H9 (cell line): ENCODE measurements at regions not wholly inside any gene's neighbourhood (a gene's known extent, or its start where the extent isn't known, plus 50 kb on each side); places are given as distances from the start of the nearest gene placed in this dataset.

ENCODE experiments used
- DNase-seq: peaks from one replicate; pipeline ENCODE4 v3.0.0-alpha.2; 2017
- H2AFZ ChIP-seq: one replicate; pipeline ENCODE4 v1.6.1; 2013; ENCODE audit warnings: mild to moderate bottlenecking, low read length, control low read depth, moderate library complexity
- H2AK5ac ChIP-seq: 2 replicates; pipeline ENCODE4 v1.6.1; 2013; ENCODE audit warnings: low read length, control low read depth, mixed read lengths; ENCODE audit not compliant: insufficient read length
- H2BK120ac ChIP-seq: one replicate; pipeline ENCODE4 v1.6.1; 2013; ENCODE audit warnings: low read depth, mild to moderate bottlenecking, low read length, control low read depth, inconsistent platforms; ENCODE audit not compliant: poor library complexity, severe bottlenecking
- H2BK12ac ChIP-seq: 2 replicates; pipeline ENCODE4 v1.6.1; 2013; ENCODE audit warnings: low read length, control low read depth, mixed read lengths, low read depth; ENCODE audit not compliant: insufficient read length
- H2BK15ac ChIP-seq: 2 replicates; pipeline ENCODE4 v1.6.1; 2013; ENCODE audit warnings: low read depth, low read length, control low read depth
- H2BK20ac ChIP-seq: one replicate; pipeline ENCODE4 v1.6.1; 2013; ENCODE audit warnings: low read depth, mild to moderate bottlenecking, low read length, control low read depth, inconsistent platforms; ENCODE audit not compliant: poor library complexity, severe bottlenecking
- H2BK5ac ChIP-seq: 2 replicates; pipeline ENCODE4 v1.6.1; 2013; ENCODE audit warnings: low read length, control low read depth, mixed read lengths; ENCODE audit not compliant: insufficient read length
- H3K14ac ChIP-seq: 2 replicates; pipeline ENCODE4 v1.6.1; 2013; ENCODE audit warnings: low read length, control low read depth; ENCODE audit not compliant: insufficient read depth
- H3K18ac ChIP-seq: 2 replicates; pipeline ENCODE4 v1.6.1; 2013; ENCODE audit warnings: low read depth, mild to moderate bottlenecking, mixed read lengths, low read length, control low read depth; ENCODE audit not compliant: insufficient read length
- H3K23ac ChIP-seq: 2 replicates; pipeline ENCODE4 v1.6.1; 2013; ENCODE audit warnings: low read length, control low read depth, mixed read lengths, low read depth; ENCODE audit not compliant: insufficient read length
- H3K23me2 ChIP-seq: 2 replicates; pipeline ENCODE4 v1.6.1; 2013; ENCODE audit warnings: low read depth, mild to moderate bottlenecking, mixed read lengths, low read length, control low read depth; ENCODE audit not compliant: insufficient read length, poor library complexity, severe bottlenecking
- H3K27ac ChIP-seq: 2 replicates; pipeline ENCODE4 v1.5.1; 2013; ENCODE audit warnings: low read length, control low read depth, mixed read lengths, low read depth; ENCODE audit not compliant: insufficient read length
- H3K27me3 ChIP-seq: 2 replicates; pipeline ENCODE4 v1.6.1; 2013; ENCODE audit warnings: low read length, control low read depth, inconsistent platforms; ENCODE audit not compliant: insufficient read depth
- H3K4ac ChIP-seq: 2 replicates; pipeline ENCODE4 v1.6.1; 2013; ENCODE audit warnings: low read depth, mild to moderate bottlenecking, control low read depth, inconsistent platforms, low read length, moderate library complexity
- H3K4me1 ChIP-seq: 2 replicates; pipeline ENCODE4 v1.6.1; 2013; ENCODE audit warnings: low read length, control low read depth, inconsistent platforms; ENCODE audit not compliant: insufficient read depth
- H3K4me2 ChIP-seq: 2 replicates; pipeline ENCODE4 v1.6.1; 2013; ENCODE audit warnings: low read length, control low read depth, mixed read lengths; ENCODE audit not compliant: insufficient read length, insufficient read depth
- H3K56ac ChIP-seq: 2 replicates; pipeline ENCODE4 v1.6.1; 2013; ENCODE audit warnings: low read depth, mild to moderate bottlenecking, mixed read lengths, low read length, control low read depth; ENCODE audit not compliant: insufficient read length
- H3K79me1 ChIP-seq: 2 replicates; pipeline ENCODE4 v1.6.1; 2013; ENCODE audit warnings: low read depth, mild to moderate bottlenecking, moderate library complexity, low read length, control low read depth, inconsistent platforms; ENCODE audit not compliant: insufficient read depth, poor library complexity, severe bottlenecking
- H3K79me2 ChIP-seq: 2 replicates; pipeline ENCODE4 v1.6.1; 2013; ENCODE audit warnings: low read length, control low read depth, inconsistent platforms; ENCODE audit not compliant: insufficient read depth
- H3K9ac ChIP-seq: 2 replicates; pipeline ENCODE4 v1.6.1; 2013; ENCODE audit warnings: low read length, control low read depth, mixed read lengths; ENCODE audit not compliant: insufficient read length; ENCODE audit errors: extremely low read depth
- H3K9me3 ChIP-seq: one replicate; pipeline ENCODE4 v1.6.1; 2013; ENCODE audit warnings: low read depth, low read length, inconsistent platforms; ENCODE audit not compliant: control insufficient read depth
- H3T11ph ChIP-seq: one replicate; pipeline ENCODE4 v1.6.1; 2013; ENCODE audit warnings: mild to moderate bottlenecking, low read length, control low read depth, inconsistent platforms
- H4K20me1 ChIP-seq: one replicate; pipeline ENCODE4 v1.6.1; 2013; ENCODE audit not compliant: control insufficient read depth, insufficient read length, insufficient read depth
- H4K5ac ChIP-seq: 2 replicates; pipeline ENCODE4 v1.6.1; 2013; ENCODE audit warnings: low read depth, mild to moderate bottlenecking, mixed read lengths, low read length, control low read depth; ENCODE audit not compliant: insufficient read length
- H4K8ac ChIP-seq: replicated peaks from 2 replicates; pipeline ENCODE4 v1.6.1; 2013; ENCODE audit warnings: low read length, control low read depth, mixed read lengths, low read depth; ENCODE audit not compliant: insufficient read length
- H4K91ac ChIP-seq: 2 replicates; pipeline ENCODE4 v1.6.1; 2013; ENCODE audit warnings: low read depth, mild to moderate bottlenecking, moderate library complexity, mixed read lengths, low read length, control low read depth; ENCODE audit not compliant: insufficient read length
- H3K27ac Mint-ChIP-seq, 3 experiments: 2 replicates in 2 of 3; 3 replicates in 1 of 3; pipeline ENCODE4 v1.8.0; 2020 to 2021; ENCODE audit warnings: mixed read lengths in 3 of 3, mild to moderate bottlenecking in 1 of 3, moderate library complexity in 1 of 3
- H3K27me3 Mint-ChIP-seq: 2 replicates; pipeline ENCODE4 v1.8.0; 2021; ENCODE audit warnings: low read depth, mild to moderate bottlenecking, moderate library complexity, mixed read lengths
- H3K36me3 Mint-ChIP-seq, 3 experiments: 2 replicates in 2 of 3; 3 replicates in 1 of 3; pipeline ENCODE4 v1.8.0; 2020 to 2021; ENCODE audit warnings: low read depth in 3 of 3, mixed read lengths in 3 of 3; ENCODE audit not compliant: insufficient read depth in 1 of 3
- H3K4me1 Mint-ChIP-seq, 2 experiments: 2 replicates each; pipeline ENCODE4 v1.8.0; 2020; ENCODE audit warnings: mixed read lengths in 2 of 2
- H3K4me3 Mint-ChIP-seq, 2 experiments: 2 replicates in 1 of 2; 3 replicates in 1 of 2; pipeline ENCODE4 v1.8.0; 2020 to 2021; ENCODE audit warnings: mild to moderate bottlenecking in 2 of 2, mixed read lengths in 2 of 2, moderate library complexity in 1 of 2
- H3K9me3 Mint-ChIP-seq, 2 experiments: 2 replicates in 1 of 2; 3 replicates in 1 of 2; pipeline ENCODE4 v1.8.0; 2020; ENCODE audit warnings: mild to moderate bottlenecking in 2 of 2, mixed read lengths in 2 of 2, moderate library complexity in 1 of 2
- WGBS: extraction: QIAGEN DNeasy Blood & Tissue Kit; methylation state at CpG from one replicate; pipeline ENCODE4 v1.1.7; 2013; ENCODE audit warnings: missing lambda C conversion rate, low lambda C conversion rate, mixed read lengths; ENCODE audit not compliant: insufficient read length; ENCODE audit errors: extremely low coverage; 5-methylcytosine and 5-hydroxymethylcytosine counted together
- TF ChIP-seq, protein P1 (sequence below): fragments of 200-600 bp; sonication (generic); conservative IDR thresholded peaks from 3 replicates; pipeline ENCODE4 v1.8.0; 2021; ENCODE audit warnings: antibody characterized with exemption, mild to moderate bottlenecking

DNA sequence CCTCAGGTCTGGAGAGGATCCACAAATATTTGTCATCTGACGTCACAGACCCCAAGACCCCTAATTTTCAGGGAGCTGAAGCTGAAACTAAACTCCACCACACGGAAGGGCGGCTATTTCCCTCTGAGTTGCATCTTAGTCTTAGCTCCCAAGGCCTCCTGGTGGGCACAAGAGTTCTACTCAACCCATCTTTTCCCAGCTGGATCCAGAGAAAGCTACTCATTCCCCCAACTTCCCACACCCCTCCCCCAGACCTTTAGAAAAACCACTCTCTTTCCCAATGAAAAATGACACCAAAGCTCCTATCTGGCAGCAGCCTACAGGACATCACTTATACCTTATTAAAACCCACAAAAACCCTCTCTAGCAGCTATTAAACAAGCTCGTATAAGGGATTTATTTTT is 67.1 kb upstream of the SLC1A1 start:
- no peaks in the 10 kb centered on the region for H3K4me1 ChIP-seq
- H2BK120ac ChIP-seq, result no peak overlapping the region
- Mint-ChIP-seq H3K4me1 (peaks cover 9 to 16% of the 10 kb centered on the region in 2 experiments), H3K4me3 (no peak overlapping the region), H3K27me3 (no peaks in the 10 kb centered on the region), H3K9me3 (no peaks in the 10 kb centered on the region), H3K36me3 (no peaks in the 10 kb centered on the region), H3K27ac (0 out of 7 replicates have a peak overlapping the region, but pooled peaks of 1 of the 3 experiments have one; percentile 25)
- no CpG with 5 or more reads among the region's 4 CpGs for WGBS
- no peak overlapping the region for H3K18ac ChIP-seq
- H3K27ac ChIP-seq, result no peak overlapping the region
- no peak overlapping the region for H2BK20ac ChIP-seq
- no peak overlapping the region for H3T11ph ChIP-seq
- H3K14ac ChIP-seq, result no peak overlapping the region
- TF ChIP-seq, protein P1, sequence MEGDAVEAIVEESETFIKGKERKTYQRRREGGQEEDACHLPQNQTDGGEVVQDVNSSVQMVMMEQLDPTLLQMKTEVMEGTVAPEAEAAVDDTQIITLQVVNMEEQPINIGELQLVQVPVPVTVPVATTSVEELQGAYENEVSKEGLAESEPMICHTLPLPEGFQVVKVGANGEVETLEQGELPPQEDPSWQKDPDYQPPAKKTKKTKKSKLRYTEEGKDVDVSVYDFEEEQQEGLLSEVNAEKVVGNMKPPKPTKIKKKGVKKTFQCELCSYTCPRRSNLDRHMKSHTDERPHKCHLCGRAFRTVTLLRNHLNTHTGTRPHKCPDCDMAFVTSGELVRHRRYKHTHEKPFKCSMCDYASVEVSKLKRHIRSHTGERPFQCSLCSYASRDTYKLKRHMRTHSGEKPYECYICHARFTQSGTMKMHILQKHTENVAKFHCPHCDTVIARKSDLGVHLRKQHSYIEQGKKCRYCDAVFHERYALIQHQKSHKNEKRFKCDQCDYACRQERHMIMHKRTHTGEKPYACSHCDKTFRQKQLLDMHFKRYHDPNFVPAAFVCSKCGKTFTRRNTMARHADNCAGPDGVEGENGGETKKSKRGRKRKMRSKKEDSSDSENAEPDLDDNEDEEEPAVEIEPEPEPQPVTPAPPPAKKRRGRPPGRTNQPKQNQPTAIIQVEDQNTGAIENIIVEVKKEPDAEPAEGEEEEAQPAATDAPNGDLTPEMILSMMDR, result peak; percentile 31; the same call in 2 of the 3 replicates
- no peaks in the 10 kb centered on the region for H3K9me3 ChIP-seq
- no peak overlapping the region for H4K91ac ChIP-seq
- H4K5ac ChIP-seq, result no peak overlapping the region
- no peak overlapping the region for H3K4ac ChIP-seq
- no peak overlapping the region for H3K56ac ChIP-seq
- no peak overlapping the region for H2AK5ac ChIP-seq
- H3K9ac ChIP-seq, result no peak overlapping the region
- no peaks in the 10 kb centered on the region for H3K79me2 ChIP-seq
- DNase-seq, result peak; percentile 35
- H3K23ac ChIP-seq, result no peak overlapping the region
- H2BK15ac ChIP-seq, result no peak overlapping the region
- no peaks in the 10 kb centered on the region for H3K23me2 ChIP-seq
- H3K4me2 ChIP-seq, result no peak overlapping the region
- no peak overlapping the region for H4K8ac ChIP-seq
- H2AFZ ChIP-seq, result no peak overlapping the region
- no peak overlapping the region for H2BK12ac ChIP-seq
- H4K20me1 ChIP-seq, result no peaks in the 10 kb centered on the region
- H3K79me1 ChIP-seq, result no peaks in the 10 kb centered on the region
- H2BK5ac ChIP-seq, result no peak overlapping the region
- H3K27me3 ChIP-seq, result no peaks in the 10 kb centered on the region
